ENCODE measurements at regions not wholly inside any gene's neighbourhood (a gene's known extent, or its start where the extent isn't known, plus 50 kb on each side); places are given as distances from the start of the nearest gene placed in this dataset.

- intact Hi-C loops (cut with DNase I): loop anchor here in 1 of 10 donors (10.0 kb wide), 1 partner anchor 261 kb away; no protein-coding TSS in a partner anchor
- ATAC-seq: no peak
- Histone ChIP-seq H3K4me1 (peaks cover 0 to 24% (median 17%) of the 10 kb centered on the region in 12 donors), H3K9me3 (no peaks in the 10 kb centered on the region), H3K4me3 (no peak overlapping the region), H3K27ac (no peak overlapping the region), H3K36me3 (no peaks in the 10 kb centered on the region), H3K27me3 (no peaks in the 10 kb centered on the region)
- TF ChIP-seq CTCF (IDR thresholded peaks at IDR 0.05) (no peak), POLR2A (IDR thresholded peaks at IDR 0.05) (no peak)
- 56 to 71% (median 63%) methylated on average over 3 of the region's 3 CpGs for WGBS, 4 donors
- no peak for DNase-seq
Measured at GRCh38 chr3:107953722-107954121, 137.1 kb downstream of the CD47 start.

GRCh38 chr3:107951126-107951525, 139.7 kb downstream of the CD47 start:
- no peaks in the 10 kb centered on the region for H3K27me3 ChIP-seq
- 42 to 62% (median 50%) methylated on average over 2 of the region's 2 CpGs for WGBS, 4 donors
- intact Hi-C loops (cut with DNase I): loop anchor here in 1 of 10 donors (10.0 kb wide), 1 partner anchor 264 kb away; no protein-coding TSS in a partner anchor
- TF ChIP-seq POLR2A (IDR thresholded peaks at IDR 0.05) (no peak), CTCF (IDR thresholded peaks at IDR 0.05) (no peak)
- no peaks in the 10 kb centered on the region for H3K36me3 ChIP-seq
- H3K4me3 ChIP-seq: no peak overlapping the region
- no peaks in the 10 kb centered on the region for H3K9me3 ChIP-seq
- no peak for DNase-seq
- H3K27ac ChIP-seq: no peak overlapping the region
- no peak for ATAC-seq
- no peaks in the 10 kb centered on the region for H3K4me1 ChIP-seq

- ATAC-seq: no peak
- Histone ChIP-seq H3K4me3 (no peak overlapping the region), H3K27me3 (no peaks in the 10 kb centered on the region), H3K9me3 (no peaks in the 10 kb centered on the region), H3K27ac (no peak overlapping the region), H3K36me3 (no peaks in the 10 kb centered on the region), H3K4me1 (peaks cover 0 to 2% (median 0%) of the 10 kb centered on the region in 12 donors)
- WGBS, 4 donors: 92 to 98% (median 96%) methylated on average over 2 of the region's 2 CpGs
- no peak for DNase-seq
- intact Hi-C loops (cut with DNase I): loop anchor here in 1 of 10 donors (10.0 kb wide), 1 partner anchor 264 kb away; no protein-coding TSS in a partner anchor
- TF ChIP-seq CTCF (IDR thresholded peaks at IDR 0.05) (no peak), POLR2A (IDR thresholded peaks at IDR 0.05) (no peak)
Measured at GRCh38 chr3:107950417-107950816, 140.4 kb downstream of the CD47 start.

- Histone ChIP-seq H3K27ac (no peak overlapping the region), H3K36me3 (no peaks in the 10 kb centered on the region), H3K4me1 (peaks cover 0 to 5% (median 0%) of the 10 kb centered on the region in 12 donors), H3K27me3 (no peaks in the 10 kb centered on the region), H3K4me3 (no peak overlapping the region), H3K9me3 (no peaks in the 10 kb centered on the region)
- 88 to 94% (median 91%) methylated on average over 3 of the region's 3 CpGs for WGBS, 4 donors
- intact Hi-C loops (cut with DNase I): loop anchor here in 5 of 10 donors (10.0 kb wide), 4 partner anchors 55 to 535 kb away; partner anchors contain the start of gene IFT57 (in 2 of the 5)
- DNase-seq (no peak), ATAC-seq (no peak)
- TF ChIP-seq CTCF (IDR thresholded peaks at IDR 0.05) (no peak), POLR2A (IDR thresholded peaks at IDR 0.05) (no peak)
Measured at GRCh38 chr3:107949394-107949970, 141.3 kb downstream of the CD47 start.
